ENCODE measurements at regions not wholly inside any gene's neighbourhood (a gene's known extent, or its start where the extent isn't known, plus 50 kb on each side); places are given as distances from the start of the nearest gene placed in this dataset.

- TF ChIP-seq, protein P1, sequence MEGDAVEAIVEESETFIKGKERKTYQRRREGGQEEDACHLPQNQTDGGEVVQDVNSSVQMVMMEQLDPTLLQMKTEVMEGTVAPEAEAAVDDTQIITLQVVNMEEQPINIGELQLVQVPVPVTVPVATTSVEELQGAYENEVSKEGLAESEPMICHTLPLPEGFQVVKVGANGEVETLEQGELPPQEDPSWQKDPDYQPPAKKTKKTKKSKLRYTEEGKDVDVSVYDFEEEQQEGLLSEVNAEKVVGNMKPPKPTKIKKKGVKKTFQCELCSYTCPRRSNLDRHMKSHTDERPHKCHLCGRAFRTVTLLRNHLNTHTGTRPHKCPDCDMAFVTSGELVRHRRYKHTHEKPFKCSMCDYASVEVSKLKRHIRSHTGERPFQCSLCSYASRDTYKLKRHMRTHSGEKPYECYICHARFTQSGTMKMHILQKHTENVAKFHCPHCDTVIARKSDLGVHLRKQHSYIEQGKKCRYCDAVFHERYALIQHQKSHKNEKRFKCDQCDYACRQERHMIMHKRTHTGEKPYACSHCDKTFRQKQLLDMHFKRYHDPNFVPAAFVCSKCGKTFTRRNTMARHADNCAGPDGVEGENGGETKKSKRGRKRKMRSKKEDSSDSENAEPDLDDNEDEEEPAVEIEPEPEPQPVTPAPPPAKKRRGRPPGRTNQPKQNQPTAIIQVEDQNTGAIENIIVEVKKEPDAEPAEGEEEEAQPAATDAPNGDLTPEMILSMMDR (conservative IDR thresholded peaks at IDR 0.05; ENCODE audit: control insufficient read depth, insufficient read depth, low read depth, low read length) = no peak
- no peak for DNase-seq (ENCODE audit: low read depth)
- H3K4me3 ChIP-seq (ENCODE audit: control insufficient read depth, low read depth, low read length) = no peak overlapping the region
Measured at GRCh38 chr20:11727708-11728107, 190.0 kb upstream of the BTBD3 start.

- TF ChIP-seq, protein P1 (conservative IDR thresholded peaks at IDR 0.05; ENCODE audit: control insufficient read depth, insufficient read depth, low read depth, low read length) = no peak
- no peak for DNase-seq (ENCODE audit: low read depth)
- H3K4me3 ChIP-seq (ENCODE audit: control insufficient read depth, low read depth, low read length) = no peak overlapping the region
Measured at GRCh38 chr20:11728937-11729336, 188.8 kb upstream of the BTBD3 start.

DNA sequence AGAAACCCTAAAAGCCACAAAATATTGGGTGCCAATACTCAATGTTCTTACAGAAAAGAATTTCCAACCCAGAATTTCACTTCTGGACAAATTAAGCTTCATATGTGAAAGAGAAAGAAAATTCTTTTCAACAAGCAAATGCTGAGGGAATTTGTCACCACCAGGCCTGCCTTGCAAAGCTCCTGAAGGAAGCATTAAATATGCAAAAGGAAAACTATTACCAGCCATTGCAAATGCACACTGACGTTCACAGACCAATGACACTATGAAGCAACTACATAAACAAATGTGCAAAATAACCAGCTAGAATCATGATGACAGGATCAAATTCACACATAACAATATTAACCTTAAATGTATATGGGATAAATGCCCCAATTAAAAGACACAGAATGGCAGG lies 187.9 kb upstream of the BTBD3 start:
- no peak for DNase-seq (ENCODE audit: low read depth)
- no peak overlapping the region for H3K4me3 ChIP-seq (ENCODE audit: control insufficient read depth, low read depth, low read length)
- TF ChIP-seq, protein P1 (conservative IDR thresholded peaks at IDR 0.05; ENCODE audit: control insufficient read depth, insufficient read depth, low read depth, low read length) = no peak

- no peak overlapping the region for H3K4me3 ChIP-seq (ENCODE audit: control insufficient read depth, low read depth, low read length)
- DNase-seq (ENCODE audit: low read depth) = no peak
- TF ChIP-seq, protein P1 (conservative IDR thresholded peaks at IDR 0.05; ENCODE audit: control insufficient read depth, insufficient read depth, low read depth, low read length) = no peak
Measured at GRCh38 chr20:11734431-11734830, 183.3 kb upstream of the BTBD3 start.

DNA sequence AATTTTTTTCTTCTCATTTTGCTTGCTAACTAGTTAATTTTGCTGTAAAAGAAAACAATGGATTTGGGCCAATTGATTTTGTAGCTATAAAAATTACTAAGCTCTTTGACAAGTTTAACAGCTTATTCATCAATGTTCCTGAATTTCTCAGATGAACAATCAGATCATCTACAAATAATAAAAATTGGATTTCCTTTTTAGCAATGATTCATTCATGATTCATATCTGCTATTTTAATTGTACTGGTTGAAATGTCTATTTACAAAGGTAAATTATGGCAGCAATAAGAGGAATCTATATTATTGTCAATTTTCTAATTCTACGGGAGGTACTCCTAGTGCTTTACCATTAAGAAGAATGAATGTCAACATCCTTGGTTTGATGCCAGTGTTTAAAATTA lies 178.8 kb upstream of the BTBD3 start:
- no peak overlapping the region for H3K4me3 ChIP-seq (ENCODE audit: control insufficient read depth, low read depth, low read length)
- TF ChIP-seq, protein P1 (conservative IDR thresholded peaks at IDR 0.05; ENCODE audit: control insufficient read depth, insufficient read depth, low read depth, low read length) = no peak
- no peak for DNase-seq (ENCODE audit: low read depth)

GRCh38 chr20:11740975-11741374 lies 176.7 kb upstream of the BTBD3 start:
- no peak overlapping the region for H3K4me3 ChIP-seq (ENCODE audit: control insufficient read depth, low read depth, low read length)
- TF ChIP-seq, protein P1 (conservative IDR thresholded peaks at IDR 0.05; ENCODE audit: control insufficient read depth, insufficient read depth, low read depth, low read length) = no peak
- no peak for DNase-seq (ENCODE audit: low read depth)

- no peak overlapping the region for H3K4me3 ChIP-seq (ENCODE audit: control insufficient read depth, low read depth, low read length)
- TF ChIP-seq, protein P1 (conservative IDR thresholded peaks at IDR 0.05; ENCODE audit: control insufficient read depth, insufficient read depth, low read depth, low read length) = no peak
- no peak for DNase-seq (ENCODE audit: low read depth)
Measured at GRCh38 chr20:11745145-11745544, 172.5 kb upstream of the BTBD3 start.

Data from fibroblast of mammary gland (primary cell).